Kidney (tissue), 13 donors: ENCODE measurements at regions not wholly inside any gene's neighbourhood (a gene's known extent, or its start where the extent isn't known, plus 50 kb on each side); places are given as distances from the start of the nearest gene placed in this dataset.

ENCODE experiments used
- DNase-seq, 5 donors: peaks; one replicate each; pipeline ENCODE4 v3.0.0-alpha.2; 2013 to 2020
- FAIRE-seq: peaks from 2 replicates; lab custom pipeline; 2012; peaks lifted over from hg19 to GRCh38; lab: Jason Lieb, UNC
- H3K27ac ChIP-seq, 2 donors: one replicate each; pipeline ENCODE4 v1.7.0; 2013; ENCODE audit warnings: low read depth in 2 of 2, low read length in 2 of 2, inconsistent platforms in 1 of 2
- H3K27me3 ChIP-seq: one replicate; pipeline ENCODE4 v1.7.1; 2013; ENCODE audit warnings: low read length, inconsistent platforms; ENCODE audit not compliant: control insufficient read depth, insufficient read depth
- H3K36me3 ChIP-seq, 3 donors: one replicate each; pipeline versions ENCODE4 v1.7.0 to v1.7.1; 2013; ENCODE audit warnings: low read length in 3 of 3, control low read depth in 1 of 3, inconsistent platforms in 1 of 3; ENCODE audit not compliant: insufficient read depth in 3 of 3, control insufficient read depth in 2 of 3
- H3K4me1 ChIP-seq, 3 donors: one replicate each; pipeline versions ENCODE4 v1.7.0 to v1.7.1; 2013; ENCODE audit warnings: low read length in 3 of 3, inconsistent platforms in 1 of 3, low read depth in 1 of 3; ENCODE audit not compliant: control insufficient read depth in 2 of 3, insufficient read depth in 2 of 3
- H3K4me3 ChIP-seq, 3 donors: one replicate each; pipeline versions ENCODE4 v1.7.0 to v1.8.1; 2013; ENCODE audit warnings: low read length in 3 of 3, control low read depth in 1 of 3, inconsistent platforms in 1 of 3
- H3K9ac ChIP-seq, 3 donors: one replicate each; pipeline versions ENCODE4 v1.7.0 to v1.7.1; 2013; ENCODE audit warnings: low read length in 3 of 3, control low read depth in 1 of 3, inconsistent platforms in 1 of 3
- H3K9me3 ChIP-seq, 3 donors: one replicate each; pipeline versions ENCODE4 v1.7.0 to v1.7.1; 2013; ENCODE audit warnings: low read length in 3 of 3, control low read depth in 1 of 3, inconsistent platforms in 1 of 3; ENCODE audit not compliant: control insufficient read depth in 2 of 3, insufficient read depth in 1 of 3
- CTCF ChIP-seq: IDR thresholded peaks from 3 replicates; pipeline ENCODE4 v1.5.1; 2012; ENCODE audit warnings: mild to moderate bottlenecking, moderate library complexity, borderline replicate concordance; ENCODE audit not compliant: insufficient read depth; ENCODE audit errors: extremely low read depth
- intact Hi-C: fragments of 100-400 bp; cut with DNase I; formaldehyde crosslinking; loops from one replicate; pipeline ENCODE4 v1.11.1; 2022
- donor health status: control.
- donor health status: control.
- donor health status: control.
- donor health status: control.
- donor health status: control.
- donor health status: DM: yes; HTN: yes; CAD: no.
- donor health status: Normal renal cell carcinoma (clear cell type).

- FAIRE-seq = no peak
- TF ChIP-seq CTCF = no peak
- no peaks in the 10 kb centered on the region for H3K4me1 ChIP-seq
- H3K9me3 ChIP-seq = no peaks in the 10 kb centered on the region
- intact Hi-C loops = no loop called here
- no peak overlapping the region for H3K27ac ChIP-seq
- no peak overlapping the region for H3K4me3 ChIP-seq
- H3K36me3 ChIP-seq = no peaks in the 10 kb centered on the region
- no peak for DNase-seq
- H3K9ac ChIP-seq = no peak overlapping the region
- no peaks in the 10 kb centered on the region for H3K27me3 ChIP-seq
Measured at GRCh38 chr5:125162714-125163113, 416.3 kb upstream of the ZNF608 start.

- Histone ChIP-seq H3K27me3 (no peaks in the 10 kb centered on the region), H3K27ac (no peak overlapping the region), H3K9me3 (no peaks in the 10 kb centered on the region), H3K4me1 (no peaks in the 10 kb centered on the region), H3K9ac (no peak overlapping the region), H3K4me3 (no peak overlapping the region), H3K36me3 (no peaks in the 10 kb centered on the region)
- DNase-seq (no peak), FAIRE-seq (no peak)
- intact Hi-C loops = no loop called here
- TF ChIP-seq CTCF = no peak
Measured at GRCh38 chr5:125169396-125169795, 423.0 kb upstream of the ZNF608 start.

GRCh38 chr5:125171641-125172040 is 425.2 kb upstream of the ZNF608 start:
- Histone ChIP-seq H3K27ac (no peak overlapping the region), H3K9me3 (no peaks in the 10 kb centered on the region), H3K9ac (no peak overlapping the region), H3K4me1 (no peaks in the 10 kb centered on the region), H3K36me3 (no peaks in the 10 kb centered on the region), H3K4me3 (no peak overlapping the region), H3K27me3 (no peaks in the 10 kb centered on the region)
- DNase-seq = no peak
- no peak for TF ChIP-seq CTCF
- FAIRE-seq = no peak
- intact Hi-C loops = no loop called here

GRCh38 chr5:125175348-125176004 is 429.0 kb upstream of the ZNF608 start:
- H3K9me3 ChIP-seq = no peaks in the 10 kb centered on the region
- no peaks in the 10 kb centered on the region for H3K4me1 ChIP-seq
- no peak for TF ChIP-seq CTCF
- H3K27ac ChIP-seq = no peak overlapping the region
- FAIRE-seq = no peak
- H3K36me3 ChIP-seq = no peaks in the 10 kb centered on the region
- no peak for DNase-seq
- no peak overlapping the region for H3K9ac ChIP-seq
- intact Hi-C loops = no loop called here
- H3K27me3 ChIP-seq = no peaks in the 10 kb centered on the region
- H3K4me3 ChIP-seq = no peak overlapping the region
